H9 (cell line): ENCODE measurements at regions not wholly inside any gene's neighbourhood (a gene's known extent, or its start where the extent isn't known, plus 50 kb on each side); places are given as distances from the start of the nearest gene placed in this dataset.

Experiments
- DNase-seq: peaks from one replicate; pipeline ENCODE4 v3.0.0-alpha.2; 2017
- H2AFZ ChIP-seq: one replicate; pipeline ENCODE4 v1.6.1; 2013; ENCODE audit warnings: mild to moderate bottlenecking, low read length, control low read depth, moderate library complexity
- H2AK5ac ChIP-seq: 2 replicates; pipeline ENCODE4 v1.6.1; 2013; ENCODE audit warnings: low read length, control low read depth, mixed read lengths; ENCODE audit not compliant: insufficient read length
- H2BK120ac ChIP-seq: one replicate; pipeline ENCODE4 v1.6.1; 2013; ENCODE audit warnings: low read depth, mild to moderate bottlenecking, low read length, control low read depth, inconsistent platforms; ENCODE audit not compliant: poor library complexity, severe bottlenecking
- H2BK12ac ChIP-seq: 2 replicates; pipeline ENCODE4 v1.6.1; 2013; ENCODE audit warnings: low read length, control low read depth, mixed read lengths, low read depth; ENCODE audit not compliant: insufficient read length
- H2BK15ac ChIP-seq: 2 replicates; pipeline ENCODE4 v1.6.1; 2013; ENCODE audit warnings: low read depth, low read length, control low read depth
- H2BK20ac ChIP-seq: one replicate; pipeline ENCODE4 v1.6.1; 2013; ENCODE audit warnings: low read depth, mild to moderate bottlenecking, low read length, control low read depth, inconsistent platforms; ENCODE audit not compliant: poor library complexity, severe bottlenecking
- H2BK5ac ChIP-seq: 2 replicates; pipeline ENCODE4 v1.6.1; 2013; ENCODE audit warnings: low read length, control low read depth, mixed read lengths; ENCODE audit not compliant: insufficient read length
- H3K14ac ChIP-seq: 2 replicates; pipeline ENCODE4 v1.6.1; 2013; ENCODE audit warnings: low read length, control low read depth; ENCODE audit not compliant: insufficient read depth
- H3K18ac ChIP-seq: 2 replicates; pipeline ENCODE4 v1.6.1; 2013; ENCODE audit warnings: low read depth, mild to moderate bottlenecking, mixed read lengths, low read length, control low read depth; ENCODE audit not compliant: insufficient read length
- H3K23ac ChIP-seq: 2 replicates; pipeline ENCODE4 v1.6.1; 2013; ENCODE audit warnings: low read length, control low read depth, mixed read lengths, low read depth; ENCODE audit not compliant: insufficient read length
- H3K23me2 ChIP-seq: 2 replicates; pipeline ENCODE4 v1.6.1; 2013; ENCODE audit warnings: low read depth, mild to moderate bottlenecking, mixed read lengths, low read length, control low read depth; ENCODE audit not compliant: insufficient read length, poor library complexity, severe bottlenecking
- H3K27ac ChIP-seq: 2 replicates; pipeline ENCODE4 v1.5.1; 2013; ENCODE audit warnings: low read length, control low read depth, mixed read lengths, low read depth; ENCODE audit not compliant: insufficient read length
- H3K27me3 ChIP-seq: 2 replicates; pipeline ENCODE4 v1.6.1; 2013; ENCODE audit warnings: low read length, control low read depth, inconsistent platforms; ENCODE audit not compliant: insufficient read depth
- H3K4ac ChIP-seq: 2 replicates; pipeline ENCODE4 v1.6.1; 2013; ENCODE audit warnings: low read depth, mild to moderate bottlenecking, control low read depth, inconsistent platforms, low read length, moderate library complexity
- H3K4me1 ChIP-seq: 2 replicates; pipeline ENCODE4 v1.6.1; 2013; ENCODE audit warnings: low read length, control low read depth, inconsistent platforms; ENCODE audit not compliant: insufficient read depth
- H3K4me2 ChIP-seq: 2 replicates; pipeline ENCODE4 v1.6.1; 2013; ENCODE audit warnings: low read length, control low read depth, mixed read lengths; ENCODE audit not compliant: insufficient read length, insufficient read depth
- H3K56ac ChIP-seq: 2 replicates; pipeline ENCODE4 v1.6.1; 2013; ENCODE audit warnings: low read depth, mild to moderate bottlenecking, mixed read lengths, low read length, control low read depth; ENCODE audit not compliant: insufficient read length
- H3K79me1 ChIP-seq: 2 replicates; pipeline ENCODE4 v1.6.1; 2013; ENCODE audit warnings: low read depth, mild to moderate bottlenecking, moderate library complexity, low read length, control low read depth, inconsistent platforms; ENCODE audit not compliant: insufficient read depth, poor library complexity, severe bottlenecking
- H3K79me2 ChIP-seq: 2 replicates; pipeline ENCODE4 v1.6.1; 2013; ENCODE audit warnings: low read length, control low read depth, inconsistent platforms; ENCODE audit not compliant: insufficient read depth
- H3K9ac ChIP-seq: 2 replicates; pipeline ENCODE4 v1.6.1; 2013; ENCODE audit warnings: low read length, control low read depth, mixed read lengths; ENCODE audit not compliant: insufficient read length; ENCODE audit errors: extremely low read depth
- H3K9me3 ChIP-seq: one replicate; pipeline ENCODE4 v1.6.1; 2013; ENCODE audit warnings: low read depth, low read length, inconsistent platforms; ENCODE audit not compliant: control insufficient read depth
- H3T11ph ChIP-seq: one replicate; pipeline ENCODE4 v1.6.1; 2013; ENCODE audit warnings: mild to moderate bottlenecking, low read length, control low read depth, inconsistent platforms
- H4K20me1 ChIP-seq: one replicate; pipeline ENCODE4 v1.6.1; 2013; ENCODE audit not compliant: control insufficient read depth, insufficient read length, insufficient read depth
- H4K5ac ChIP-seq: 2 replicates; pipeline ENCODE4 v1.6.1; 2013; ENCODE audit warnings: low read depth, mild to moderate bottlenecking, mixed read lengths, low read length, control low read depth; ENCODE audit not compliant: insufficient read length
- H4K8ac ChIP-seq: replicated peaks from 2 replicates; pipeline ENCODE4 v1.6.1; 2013; ENCODE audit warnings: low read length, control low read depth, mixed read lengths, low read depth; ENCODE audit not compliant: insufficient read length
- H4K91ac ChIP-seq: 2 replicates; pipeline ENCODE4 v1.6.1; 2013; ENCODE audit warnings: low read depth, mild to moderate bottlenecking, moderate library complexity, mixed read lengths, low read length, control low read depth; ENCODE audit not compliant: insufficient read length
- H3K27ac Mint-ChIP-seq, 3 experiments: 2 replicates in 2 of 3; 3 replicates in 1 of 3; pipeline ENCODE4 v1.8.0; 2020 to 2021; ENCODE audit warnings: mixed read lengths in 3 of 3, mild to moderate bottlenecking in 1 of 3, moderate library complexity in 1 of 3
- H3K27me3 Mint-ChIP-seq: 2 replicates; pipeline ENCODE4 v1.8.0; 2021; ENCODE audit warnings: low read depth, mild to moderate bottlenecking, moderate library complexity, mixed read lengths
- H3K36me3 Mint-ChIP-seq, 3 experiments: 2 replicates in 2 of 3; 3 replicates in 1 of 3; pipeline ENCODE4 v1.8.0; 2020 to 2021; ENCODE audit warnings: low read depth in 3 of 3, mixed read lengths in 3 of 3; ENCODE audit not compliant: insufficient read depth in 1 of 3
- H3K4me1 Mint-ChIP-seq, 2 experiments: 2 replicates each; pipeline ENCODE4 v1.8.0; 2020; ENCODE audit warnings: mixed read lengths in 2 of 2
- H3K4me3 Mint-ChIP-seq, 2 experiments: 2 replicates in 1 of 2; 3 replicates in 1 of 2; pipeline ENCODE4 v1.8.0; 2020 to 2021; ENCODE audit warnings: mild to moderate bottlenecking in 2 of 2, mixed read lengths in 2 of 2, moderate library complexity in 1 of 2
- H3K9me3 Mint-ChIP-seq, 2 experiments: 2 replicates in 1 of 2; 3 replicates in 1 of 2; pipeline ENCODE4 v1.8.0; 2020; ENCODE audit warnings: mild to moderate bottlenecking in 2 of 2, mixed read lengths in 2 of 2, moderate library complexity in 1 of 2
- WGBS: extraction: QIAGEN DNeasy Blood & Tissue Kit; methylation state at CpG from one replicate; pipeline ENCODE4 v1.1.7; 2013; ENCODE audit warnings: missing lambda C conversion rate, low lambda C conversion rate, mixed read lengths; ENCODE audit not compliant: insufficient read length; ENCODE audit errors: extremely low coverage; 5-methylcytosine and 5-hydroxymethylcytosine counted together
- TF ChIP-seq, protein P1 (sequence below): fragments of 200-600 bp; sonication (generic); conservative IDR thresholded peaks from 3 replicates; pipeline ENCODE4 v1.8.0; 2021; ENCODE audit warnings: antibody characterized with exemption, mild to moderate bottlenecking

DNA sequence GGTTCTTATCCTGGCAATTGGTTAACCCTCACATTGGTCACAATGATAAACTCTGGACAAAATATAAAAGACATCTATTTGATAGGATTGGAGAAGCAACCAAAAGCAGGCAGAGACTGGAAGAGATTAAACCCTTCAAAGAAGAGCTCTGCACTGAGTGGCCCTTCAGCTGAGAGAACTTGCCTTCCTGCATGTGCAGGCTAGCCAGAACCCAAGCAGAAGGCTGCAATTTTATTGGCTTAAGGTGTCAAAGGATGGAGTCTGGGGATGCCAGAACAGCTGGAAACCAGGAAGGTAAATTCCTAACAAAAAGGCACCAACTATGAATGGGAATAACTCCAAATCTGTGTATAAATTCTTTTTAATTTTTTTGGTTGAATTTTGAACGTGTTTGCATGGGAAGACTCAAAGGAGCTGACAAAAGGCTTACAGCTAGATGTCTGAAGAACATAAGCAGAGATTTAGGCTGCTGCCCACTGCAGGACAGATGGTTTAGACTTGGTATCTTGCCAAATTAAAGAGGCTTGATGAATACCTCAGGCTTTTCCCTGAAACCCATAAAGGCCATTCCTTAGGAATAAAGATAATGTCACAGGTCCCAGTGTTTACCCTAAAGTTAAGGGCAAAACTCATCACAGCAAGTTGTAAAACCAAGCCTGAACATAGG, 66.3 kb downstream of the NR2F1 start:
- H3T11ph ChIP-seq: no peak overlapping the region
- H3K23ac ChIP-seq: no peak overlapping the region

More for the DNA sequence above, 66.3 kb downstream of the NR2F1 start:
- H3K9me3 Mint-ChIP-seq: no peaks in the 10 kb centered on the region
- H3K27ac Mint-ChIP-seq: no peak overlapping the region
- Histone ChIP-seq H4K5ac (no peak overlapping the region), H3K9me3 (no peaks in the 10 kb centered on the region), H3K56ac (no peak overlapping the region), H2AFZ (no peak overlapping the region), H3K14ac (no peak overlapping the region), H3K23me2 (no peaks in the 10 kb centered on the region), H4K20me1 (no peaks in the 10 kb centered on the region), H3K4me2 (no peak overlapping the region), H2BK12ac (no peak overlapping the region), H2BK20ac (no peak overlapping the region), H3K79me1 (no peaks in the 10 kb centered on the region), H4K8ac (no peak overlapping the region), H3K9ac (no peak overlapping the region), H3K4me1 (no peaks in the 10 kb centered on the region), H3K27me3 (no peaks in the 10 kb centered on the region), H2BK120ac (no peak overlapping the region), H3K27ac (no peak overlapping the region), H4K91ac (no peak overlapping the region), H2BK15ac (no peak overlapping the region), H3K4ac (no peak overlapping the region), H2BK5ac (no peak overlapping the region), H3K79me2 (no peaks in the 10 kb centered on the region), H3K18ac (no peak overlapping the region), H2AK5ac (no peak overlapping the region)
- no peaks in the 10 kb centered on the region for H3K36me3 Mint-ChIP-seq
- DNase-seq: peak; percentile 39
- TF ChIP-seq, protein P1, sequence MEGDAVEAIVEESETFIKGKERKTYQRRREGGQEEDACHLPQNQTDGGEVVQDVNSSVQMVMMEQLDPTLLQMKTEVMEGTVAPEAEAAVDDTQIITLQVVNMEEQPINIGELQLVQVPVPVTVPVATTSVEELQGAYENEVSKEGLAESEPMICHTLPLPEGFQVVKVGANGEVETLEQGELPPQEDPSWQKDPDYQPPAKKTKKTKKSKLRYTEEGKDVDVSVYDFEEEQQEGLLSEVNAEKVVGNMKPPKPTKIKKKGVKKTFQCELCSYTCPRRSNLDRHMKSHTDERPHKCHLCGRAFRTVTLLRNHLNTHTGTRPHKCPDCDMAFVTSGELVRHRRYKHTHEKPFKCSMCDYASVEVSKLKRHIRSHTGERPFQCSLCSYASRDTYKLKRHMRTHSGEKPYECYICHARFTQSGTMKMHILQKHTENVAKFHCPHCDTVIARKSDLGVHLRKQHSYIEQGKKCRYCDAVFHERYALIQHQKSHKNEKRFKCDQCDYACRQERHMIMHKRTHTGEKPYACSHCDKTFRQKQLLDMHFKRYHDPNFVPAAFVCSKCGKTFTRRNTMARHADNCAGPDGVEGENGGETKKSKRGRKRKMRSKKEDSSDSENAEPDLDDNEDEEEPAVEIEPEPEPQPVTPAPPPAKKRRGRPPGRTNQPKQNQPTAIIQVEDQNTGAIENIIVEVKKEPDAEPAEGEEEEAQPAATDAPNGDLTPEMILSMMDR: no peak
- peaks cover 0 to 4% of the 10 kb centered on the region in 2 experiments; a peak in 2 of 4 replicates for H3K4me1 Mint-ChIP-seq
- no peaks in the 10 kb centered on the region for H3K27me3 Mint-ChIP-seq
- WGBS: no CpG with 5 or more reads among the region's 1 CpG
- H3K4me3 Mint-ChIP-seq: no peak overlapping the region
